ENCODE measurements at regions not wholly inside any gene's neighbourhood (a gene's known extent, or its start where the extent isn't known, plus 50 kb on each side); places are given as distances from the start of the nearest gene placed in this dataset.

GRCh38 chr2:145689277-145689676, 1169.4 kb upstream of the ZEB2 start:
- no peak overlapping the region for H2AFZ ChIP-seq (ENCODE audit: low read length)
- H4K91ac ChIP-seq (ENCODE audit: insufficient read length, low read depth, low read length): no peak overlapping the region
- H3K4ac ChIP-seq (ENCODE audit: low read depth, low read length): no peak overlapping the region
- no peak for DNase-seq
- Mint-ChIP-seq H3K27me3 (ENCODE audit: low read depth) (no peaks in the 10 kb centered on the region), H3K27ac (no peak overlapping the region), H3K9me3 (no peaks in the 10 kb centered on the region; a peak in 1 of 5 replicates), H3K4me1 (peaks cover 14% of the 10 kb centered on the region in 2 experiments), H3K4me3 (no peak overlapping the region), H3K36me3 (ENCODE audit: insufficient read depth in 1 of 3, low read depth in 3 of 3) (no peaks in the 10 kb centered on the region)
- no peaks in the 10 kb centered on the region for H4K20me1 ChIP-seq (ENCODE audit: control insufficient read depth, insufficient read depth, insufficient read length)
- H3K79me2 ChIP-seq (ENCODE audit: insufficient read depth, low read length): no peaks in the 10 kb centered on the region
- H3K23ac ChIP-seq (ENCODE audit: insufficient read length, low read depth, low read length): no peak overlapping the region
- H4K5ac ChIP-seq (ENCODE audit: insufficient read length, low read depth, low read length): no peak overlapping the region
- H3K79me1 ChIP-seq (ENCODE audit: insufficient read depth, low read depth, low read length, poor library complexity, severe bottlenecking): no peaks in the 10 kb centered on the region
- no peak overlapping the region for H2BK5ac ChIP-seq (ENCODE audit: insufficient read length, low read length)
- WGBS (ENCODE audit: extremely low coverage, insufficient read length, low lambda C conversion rate): no CpG with 5 or more reads among the region's 2 CpGs
- H3K27ac ChIP-seq (ENCODE audit: insufficient read length, low read depth, low read length): no peak overlapping the region
- no peak for TF ChIP-seq CTCF (conservative IDR thresholded peaks at IDR 0.05)
- H3K18ac ChIP-seq (ENCODE audit: insufficient read length, low read depth, low read length): no peak overlapping the region
- H3K4me1 ChIP-seq (ENCODE audit: insufficient read depth, low read length): no peaks in the 10 kb centered on the region; the same call in 1 of the 2 replicates
- no peak overlapping the region for H4K8ac ChIP-seq (replicated peaks; ENCODE audit: insufficient read length, low read depth, low read length)
- no peak overlapping the region for H2BK120ac ChIP-seq (ENCODE audit: low read depth, low read length, poor library complexity, severe bottlenecking)
- H2BK20ac ChIP-seq (ENCODE audit: low read depth, low read length, poor library complexity, severe bottlenecking): no peak overlapping the region
- no peak overlapping the region for H2BK15ac ChIP-seq (ENCODE audit: low read depth, low read length)
- H3T11ph ChIP-seq (ENCODE audit: low read length): no peak overlapping the region
- H3K4me2 ChIP-seq (ENCODE audit: insufficient read depth, insufficient read length, low read length): no peak overlapping the region
- no peaks in the 10 kb centered on the region for H3K27me3 ChIP-seq (ENCODE audit: insufficient read depth, low read length)
- no peaks in the 10 kb centered on the region for H3K9me3 ChIP-seq (ENCODE audit: control insufficient read depth, low read depth, low read length)
- no peak overlapping the region for H3K56ac ChIP-seq (ENCODE audit: insufficient read length, low read depth, low read length)
- no peak overlapping the region for H3K9ac ChIP-seq (ENCODE audit: extremely low read depth, insufficient read length, low read length)
- H3K23me2 ChIP-seq (ENCODE audit: insufficient read length, low read depth, low read length, poor library complexity, severe bottlenecking): no peaks in the 10 kb centered on the region
- no peak overlapping the region for H2BK12ac ChIP-seq (ENCODE audit: insufficient read length, low read depth, low read length)
- no peak overlapping the region for H2AK5ac ChIP-seq (ENCODE audit: insufficient read length, low read length)
- H3K14ac ChIP-seq (ENCODE audit: insufficient read depth, low read length): no peak overlapping the region
